ENCODE measurements at regions not wholly inside any gene's neighbourhood (a gene's known extent, or its start where the extent isn't known, plus 50 kb on each side); places are given as distances from the start of the nearest gene placed in this dataset.
A peak's percentile ranks its signal among the peaks of the same experiment; 100 is the strongest.

GRCh38 chr2:220665108-220665471 lies 907.0 kb downstream of the EPHA4 start:
- no peak for DNase-seq (ENCODE audit: low read depth in 1 of 2, low spot score in 1 of 2)

DNA sequence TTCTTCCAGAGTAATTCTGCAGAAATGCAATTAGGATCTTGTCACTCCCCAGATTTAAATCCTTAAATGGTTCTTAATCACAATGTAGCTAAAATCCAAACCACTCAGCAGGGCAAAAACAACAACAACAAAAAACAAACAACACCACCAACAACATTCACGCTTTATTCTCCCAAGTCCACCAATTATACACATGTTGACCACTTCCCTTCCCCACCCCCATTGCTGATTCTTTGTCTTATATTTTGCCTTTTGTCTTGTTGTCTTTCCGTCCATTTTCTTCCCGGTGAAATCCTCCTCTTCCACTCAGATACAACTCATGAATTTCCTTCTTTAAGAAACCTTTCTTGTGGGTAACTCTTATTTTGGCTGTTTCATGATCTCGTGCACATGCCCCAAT lies 902.8 kb downstream of the EPHA4 start:
- DNase-seq (ENCODE audit: low read depth in 1 of 2, low spot score in 1 of 2): no peak

DNA sequence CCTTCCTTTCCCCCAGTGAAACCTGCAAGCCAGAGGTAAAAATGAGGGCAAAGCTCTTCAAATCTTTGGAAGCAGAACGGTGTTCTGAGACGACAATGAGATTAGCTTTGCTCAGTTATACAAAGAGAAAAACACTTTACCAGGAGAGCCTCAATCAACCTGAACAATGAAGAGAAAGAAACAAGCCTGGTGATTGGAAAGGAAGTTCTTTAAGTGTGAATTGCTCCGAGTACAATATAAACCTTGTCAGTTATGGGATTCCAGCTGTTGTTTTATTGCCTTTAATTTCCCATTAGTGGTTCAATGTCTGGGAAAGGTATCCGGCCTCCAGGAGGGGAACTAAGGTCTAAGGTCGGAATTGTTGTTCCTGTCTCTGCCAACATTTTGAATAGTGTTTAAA lies 901.6 kb downstream of the EPHA4 start:
- no peak for DNase-seq (ENCODE audit: low read depth in 1 of 2, low spot score in 1 of 2)

- no peak for DNase-seq (ENCODE audit: low read depth in 1 of 2, low spot score in 1 of 2)
These were observed 898.8 kb downstream of the EPHA4 start for GRCh38 chr2:220673151-220673874.

DNA sequence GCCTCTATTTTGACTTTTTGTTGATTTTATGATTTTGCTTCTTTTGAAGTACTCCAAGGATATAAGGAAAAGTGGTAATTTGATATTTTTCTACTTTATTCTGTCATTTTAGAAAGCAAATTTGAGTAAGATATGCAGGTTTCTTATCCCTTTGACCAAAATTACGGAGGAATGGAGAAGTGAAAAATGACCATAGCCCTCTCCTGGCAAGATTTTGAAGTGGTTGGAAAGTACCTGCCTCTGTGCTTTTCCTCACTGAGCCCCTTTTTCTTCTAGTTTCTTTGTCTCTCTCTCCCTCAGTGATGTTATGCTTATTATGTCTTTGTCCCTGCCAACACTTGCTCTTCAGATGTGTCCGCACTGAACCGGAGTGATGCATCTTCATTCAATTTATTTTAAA lies 898.1 kb downstream of the EPHA4 start:
- DNase-seq (ENCODE audit: low read depth in 1 of 2, low spot score in 1 of 2): no peak

DNA sequence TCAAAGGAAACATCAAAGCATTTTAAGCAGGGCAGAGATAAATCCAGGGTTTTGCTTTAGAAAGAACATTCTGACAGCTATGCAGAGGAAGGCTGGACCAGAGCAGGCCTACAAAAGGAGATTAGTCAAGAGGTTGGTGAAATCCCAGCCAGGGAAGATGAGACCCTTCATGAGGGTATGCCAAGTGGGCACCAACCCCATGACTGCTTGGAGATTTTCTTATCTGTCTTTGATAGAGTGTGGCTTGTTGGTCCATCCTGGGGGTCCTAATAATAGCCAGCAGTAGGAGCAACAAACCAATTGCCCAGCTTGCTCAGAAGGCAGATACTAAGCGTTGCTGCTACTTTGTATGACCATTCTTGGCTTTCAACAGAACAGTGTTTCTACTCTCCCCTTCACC lies 895.4 kb downstream of the EPHA4 start:
- DNase-seq (ENCODE audit: low read depth in 1 of 2, low spot score in 1 of 2): no peak

DNA sequence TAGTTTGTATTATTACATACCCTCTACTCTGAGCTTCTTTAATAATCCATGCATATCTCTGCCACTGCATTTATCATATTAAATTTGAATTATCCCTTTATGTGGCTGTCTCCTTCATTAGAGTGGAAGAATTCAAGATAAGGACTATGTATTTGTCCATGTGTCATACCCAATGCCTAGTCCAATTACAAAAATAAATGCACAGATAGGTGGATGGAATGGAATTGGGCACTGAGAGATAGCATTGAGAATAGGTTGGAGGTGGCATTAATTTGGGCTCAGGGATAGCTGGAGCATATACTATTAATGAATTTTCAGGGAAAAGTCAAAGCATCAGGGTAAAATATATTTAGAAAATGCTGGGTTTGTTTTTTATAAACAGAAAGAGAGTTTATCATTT lies 893.2 kb downstream of the EPHA4 start:
- no peak for DNase-seq (ENCODE audit: low read depth in 1 of 2, low spot score in 1 of 2)

DNA sequence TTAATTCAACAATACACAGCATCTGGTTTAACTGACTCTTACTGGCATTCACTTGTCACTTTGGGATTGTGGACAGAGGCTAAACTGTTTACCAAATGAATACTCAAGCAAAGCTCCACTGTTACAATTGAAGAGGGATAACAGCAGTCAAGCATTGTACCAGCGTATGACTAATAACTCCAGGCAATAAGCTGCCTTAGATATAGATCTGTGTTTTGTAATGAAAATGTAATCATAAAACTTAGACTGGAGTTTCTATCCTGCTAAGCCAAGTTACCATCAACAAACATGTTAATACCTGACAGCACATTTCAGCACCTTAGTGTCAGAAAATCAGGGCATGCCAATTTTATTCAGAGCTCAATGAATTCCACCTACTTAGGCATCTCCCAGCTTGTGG lies 889.5 kb downstream of the EPHA4 start:
- no peak for DNase-seq (ENCODE audit: low read depth in 1 of 2, low spot score in 1 of 2)

- DNase-seq (ENCODE audit: low read depth in 1 of 2, low spot score in 1 of 2): no peak
These were observed 888.0 kb downstream of the EPHA4 start for GRCh38 chr2:220684099-220684498.

GRCh38 chr2:220687231-220687843 lies 884.8 kb downstream of the EPHA4 start:
- peak; percentile 28 to 40 for DNase-seq (ENCODE audit: low read depth in 1 of 2, low spot score in 1 of 2)

DNA sequence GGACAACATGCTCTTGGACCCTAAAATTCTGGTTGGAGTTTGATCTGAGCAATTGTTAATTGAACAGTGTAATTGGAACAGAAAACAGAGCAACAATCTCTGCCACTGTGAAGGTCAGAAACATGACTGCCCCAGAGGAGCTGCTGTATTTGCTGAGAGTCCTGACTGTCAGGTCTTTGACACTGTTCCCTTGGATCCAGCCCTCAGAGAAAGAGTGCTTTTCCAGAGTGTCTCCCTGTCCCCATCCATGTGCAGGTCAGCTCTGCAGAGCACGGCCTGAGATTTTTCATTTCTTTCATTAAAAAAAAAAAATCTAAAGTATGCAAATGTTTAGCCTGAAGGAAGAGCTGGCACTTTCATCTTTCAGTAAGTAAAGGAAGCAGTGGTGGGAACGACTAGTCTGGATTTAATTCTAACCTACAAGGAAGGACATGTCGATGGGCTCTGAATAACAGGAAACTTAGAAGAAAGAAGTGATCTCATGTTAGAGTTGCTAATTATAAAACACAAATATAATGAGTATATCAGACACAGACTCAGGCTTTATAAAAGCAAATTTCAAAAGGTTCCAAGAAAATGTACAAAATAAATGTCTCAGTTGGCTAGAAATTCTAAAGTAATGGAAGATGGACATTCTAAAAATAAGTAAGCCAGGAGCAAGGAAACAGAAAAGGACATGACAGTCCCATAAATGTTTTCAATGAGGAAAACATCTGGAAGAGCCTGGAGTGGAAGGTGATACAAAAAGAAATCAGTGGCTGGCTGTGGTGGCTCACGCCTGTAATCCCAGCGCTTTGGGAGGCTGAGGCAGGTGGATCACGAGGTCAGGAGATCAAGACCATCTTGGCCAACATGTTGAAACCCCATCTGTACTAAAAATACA lies 876.5 kb downstream of the EPHA4 start:
- DNase-seq (ENCODE audit: low read depth in 1 of 2, low spot score in 1 of 2): no peak

GRCh38 chr2:220696280-220696669 lies 875.8 kb downstream of the EPHA4 start:
- no peak for DNase-seq (ENCODE audit: low read depth in 1 of 2, low spot score in 1 of 2)

- DNase-seq (ENCODE audit: low read depth in 1 of 2, low spot score in 1 of 2): no peak
These were observed 875.1 kb downstream of the EPHA4 start for GRCh38 chr2:220697011-220697410.

- DNase-seq (ENCODE audit: low read depth in 1 of 2, low spot score in 1 of 2): no peak
These were observed 871.0 kb downstream of the EPHA4 start for GRCh38 chr2:220701115-220701514.

GRCh38 chr2:220703279-220703678 lies 868.8 kb downstream of the EPHA4 start:
- no peak for DNase-seq (ENCODE audit: low read depth in 1 of 2, low spot score in 1 of 2)

GRCh38 chr2:220704081-220704480 lies 868.0 kb downstream of the EPHA4 start:
- no peak for DNase-seq (ENCODE audit: low read depth in 1 of 2, low spot score in 1 of 2)

- DNase-seq (ENCODE audit: low read depth in 1 of 2, low spot score in 1 of 2): no peak
These were observed 867.3 kb downstream of the EPHA4 start for GRCh38 chr2:220704810-220705209.

GRCh38 chr2:220705678-220706077 lies 866.4 kb downstream of the EPHA4 start:
- DNase-seq (ENCODE audit: low read depth in 1 of 2, low spot score in 1 of 2): no peak

DNA sequence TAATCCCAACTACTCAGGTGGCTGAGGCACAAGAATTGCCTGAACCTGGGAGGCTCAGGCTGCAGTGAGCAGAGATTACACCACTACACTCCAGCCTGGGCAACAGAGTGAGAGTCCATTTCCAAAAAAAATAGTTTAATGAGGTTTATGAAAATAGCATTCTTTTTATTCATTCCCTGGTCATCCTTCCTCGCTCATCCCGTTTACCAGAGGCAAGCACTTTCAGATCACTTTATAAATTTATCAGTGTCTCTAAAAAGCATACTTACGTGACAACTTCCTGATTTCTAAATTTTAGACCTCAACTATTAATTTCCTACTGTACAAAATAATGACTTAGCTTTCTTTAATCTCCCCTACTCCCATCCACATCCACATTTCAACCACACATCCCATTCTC lies 864.8 kb downstream of the EPHA4 start:
- no peak for DNase-seq (ENCODE audit: low read depth in 1 of 2, low spot score in 1 of 2)

DNA sequence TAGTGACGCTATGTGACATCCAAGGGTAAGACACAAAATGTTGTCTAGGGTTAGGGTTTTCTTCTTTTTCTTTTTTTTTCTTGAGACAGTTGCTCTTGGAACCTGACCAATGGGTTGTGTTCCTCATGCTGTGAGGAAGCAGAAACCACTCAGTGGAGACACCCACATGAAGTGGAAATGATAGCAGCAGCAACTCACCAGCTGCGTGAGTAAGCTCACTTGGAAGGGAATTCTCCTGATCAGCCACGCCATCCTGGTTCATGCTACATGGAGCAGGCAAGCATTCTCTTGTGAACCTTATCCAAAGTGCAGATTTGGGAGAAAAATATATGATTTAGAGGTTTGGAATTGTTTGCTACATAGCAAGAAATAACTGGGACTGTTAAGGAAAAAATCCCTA lies 863.7 kb downstream of the EPHA4 start:
- DNase-seq (ENCODE audit: low read depth in 1 of 2, low spot score in 1 of 2): no peak

DNA sequence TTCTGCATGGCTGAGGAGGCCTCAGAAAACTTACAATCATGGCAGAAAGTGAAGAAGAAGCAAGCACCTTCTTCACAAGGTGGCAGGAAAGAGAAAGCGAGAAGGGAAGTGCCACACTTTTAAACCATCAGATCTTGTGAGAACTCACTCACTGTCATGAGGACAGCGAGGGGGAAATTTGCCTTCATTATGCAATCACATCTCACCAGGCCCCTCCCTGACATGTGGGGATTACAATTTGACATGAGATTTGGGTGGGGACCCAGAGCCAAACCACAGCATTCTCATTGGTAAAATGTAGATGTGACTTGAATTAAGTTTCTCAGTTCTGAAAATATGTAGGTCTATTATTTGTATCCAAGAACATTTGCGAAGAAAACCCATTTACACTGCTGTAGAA lies 854.8 kb downstream of the EPHA4 start:
- DNase-seq (ENCODE audit: low read depth in 1 of 2, low spot score in 1 of 2): no peak

GRCh38 chr2:220736778-220737177 lies 835.3 kb downstream of the EPHA4 start:
- no peak for DNase-seq (ENCODE audit: low read depth in 1 of 2, low spot score in 1 of 2)

Data from activated CD4-positive, alpha-beta T cell treated with anti-CD3 and anti-CD28 coated beads, Interleukin-2, amount 50 U/mL, for 24 hours (primary cell).